HG03571 (cell line): ENCODE measurements at regions not wholly inside any gene's neighbourhood (a gene's known extent, or its start where the extent isn't known, plus 50 kb on each side); places are given as distances from the start of the nearest gene placed in this dataset.

ENCODE experiments used
- ATAC-seq: cut with Tn5 transposase; IDR thresholded peaks from one replicate; pipeline ENCODE4 v1.9.1; 2021; ENCODE audit not compliant: unreplicated experiment

- no peak for ATAC-seq
Measured at GRCh38 chr10:3901370-3901769, 116.4 kb upstream of the KLF6 start.

GRCh38 chr10:3900391-3900790 lies 115.4 kb upstream of the KLF6 start:
- no peak for ATAC-seq

GRCh38 chr10:3898821-3899220 lies 113.8 kb upstream of the KLF6 start:
- no peak for ATAC-seq

GRCh38 chr10:3897156-3897555 lies 112.1 kb upstream of the KLF6 start:
- no peak for ATAC-seq

GRCh38 chr10:3896161-3896560 lies 111.2 kb upstream of the KLF6 start:
- no peak for ATAC-seq

- ATAC-seq, result no peak
Measured at GRCh38 chr10:3895045-3895631, 110.1 kb upstream of the KLF6 start.

GRCh38 chr10:3893901-3894563 lies 109.0 kb upstream of the KLF6 start:
- ATAC-seq, result no peak

- no peak for ATAC-seq
Measured at GRCh38 chr10:3892440-3893425, 107.7 kb upstream of the KLF6 start.

- ATAC-seq, result no peak
Measured at GRCh38 chr10:3891396-3891795, 106.4 kb upstream of the KLF6 start.

- ATAC-seq, result no peak
Measured at GRCh38 chr10:3890602-3891352, 105.8 kb upstream of the KLF6 start.

- ATAC-seq, result no peak
Measured at GRCh38 chr10:3889961-3890522, 105.0 kb upstream of the KLF6 start.

GRCh38 chr10:3887885-3888476 lies 103.0 kb upstream of the KLF6 start:
- ATAC-seq, result peak; percentile 60

- ATAC-seq, result no peak
Measured at GRCh38 chr10:3887404-3887803, 102.4 kb upstream of the KLF6 start.

- no peak for ATAC-seq
Measured at GRCh38 chr10:3886641-3887251, 101.7 kb upstream of the KLF6 start.

- ATAC-seq, result no peak
Measured at GRCh38 chr10:3886191-3886590, 101.2 kb upstream of the KLF6 start.

GRCh38 chr10:3882855-3883254 lies 97.8 kb upstream of the KLF6 start:
- no peak for ATAC-seq

- no peak for ATAC-seq
Measured at GRCh38 chr10:3881622-3882021, 96.6 kb upstream of the KLF6 start.

- ATAC-seq, result no peak
Measured at GRCh38 chr10:3879073-3879472, 94.1 kb upstream of the KLF6 start.

GRCh38 chr10:3877211-3878000 lies 92.4 kb upstream of the KLF6 start:
- no peak for ATAC-seq
